ENCODE measurements at regions not wholly inside any gene's neighbourhood (a gene's known extent, or its start where the extent isn't known, plus 50 kb on each side); places are given as distances from the start of the nearest gene placed in this dataset.

- Histone ChIP-seq H3K9ac (ENCODE audit: control insufficient read depth, extremely low read depth, insufficient read depth, low read length) (no peak overlapping the region), H3K4me2 (ENCODE audit: control insufficient read depth, extremely low read depth, insufficient read depth, low read depth, low read length) (no peak overlapping the region), H3K79me2 (ENCODE audit: control insufficient read depth, insufficient read depth, low read length) (no peaks in the 10 kb centered on the region), H3K9me1 (ENCODE audit: control insufficient read depth, extremely low read depth, insufficient read depth, low read length) (no peaks in the 10 kb centered on the region), H3K4me3 (ENCODE audit: control insufficient read depth in 2 of 3, extremely low read depth in 1 of 3, insufficient read depth in 2 of 3, low read depth in 1 of 3, low read length in 3 of 3) (no peak overlapping the region), H3K36me3 (ENCODE audit: control insufficient read depth in 2 of 2, extremely low read depth in 1 of 2, insufficient read depth in 2 of 2, low read length in 2 of 2) (no peaks in the 10 kb centered on the region), H3K4me1 (ENCODE audit: control insufficient read depth, extremely low read depth, insufficient read depth, low read length) (no peaks in the 10 kb centered on the region), H3K27ac (ENCODE audit: control insufficient read depth, insufficient read depth, low read length) (no peak overlapping the region), H3K9me3 (ENCODE audit: control insufficient read depth, low read depth, low read length) (no peaks in the 10 kb centered on the region), H3K27me3 (ENCODE audit: control insufficient read depth, extremely low read depth, insufficient read depth, low read length) (no peaks in the 10 kb centered on the region), H2AFZ (ENCODE audit: control insufficient read depth, low read length) (no peak overlapping the region), H4K20me1 (ENCODE audit: control insufficient read depth, extremely low read depth, insufficient read depth, low read length) (no peaks in the 10 kb centered on the region)
- DNase-seq (ENCODE audit: low read depth, low spot score) (no peak), FAIRE-seq (no peak)
- dilution Hi-C loops (cut with MboI; ENCODE audit: extremely low pct_ligation_motif_present, low sequenced_read_pairs) = no loop called here
- TF ChIP-seq EZH2 (IDR thresholded peaks at IDR 0.05; ENCODE audit: low read length) (no peak), CTCF (optimal IDR thresholded peaks at IDR 0.05 in 1 of 3, IDR thresholded peaks at IDR 0.05 in 1 of 3, conservative IDR thresholded peaks at IDR 0.05 in 1 of 3; ENCODE audit: extremely low read depth in 1 of 3, insufficient read depth in 2 of 3, low read length in 3 of 3) (no peak)
These were observed 53.2 kb upstream of the TFEC start for GRCh38 chr7:116083796-116084195.

- no peaks in the 10 kb centered on the region for H3K4me1 ChIP-seq (ENCODE audit: control insufficient read depth, extremely low read depth, insufficient read depth, low read length)
- no peak for TF ChIP-seq CTCF (optimal IDR thresholded peaks at IDR 0.05 in 1 of 3, IDR thresholded peaks at IDR 0.05 in 1 of 3, conservative IDR thresholded peaks at IDR 0.05 in 1 of 3; ENCODE audit: extremely low read depth in 1 of 3, insufficient read depth in 2 of 3, low read length in 3 of 3)
- no peak overlapping the region for H3K27ac ChIP-seq (ENCODE audit: control insufficient read depth, insufficient read depth, low read length)
- DNase-seq (ENCODE audit: low read depth, low spot score) (no peak), FAIRE-seq (no peak)
- dilution Hi-C loops (cut with MboI; ENCODE audit: extremely low pct_ligation_motif_present, low sequenced_read_pairs) = no loop called here
- H3K4me3 ChIP-seq (ENCODE audit: control insufficient read depth in 2 of 3, extremely low read depth in 1 of 3, insufficient read depth in 2 of 3, low read depth in 1 of 3, low read length in 3 of 3) = no peak overlapping the region
- H3K4me2 ChIP-seq (ENCODE audit: control insufficient read depth, extremely low read depth, insufficient read depth, low read depth, low read length) = no peak overlapping the region
- no peak overlapping the region for H2AFZ ChIP-seq (ENCODE audit: control insufficient read depth, low read length)
- no peaks in the 10 kb centered on the region for H3K27me3 ChIP-seq (ENCODE audit: control insufficient read depth, extremely low read depth, insufficient read depth, low read length)
- no peaks in the 10 kb centered on the region for H4K20me1 ChIP-seq (ENCODE audit: control insufficient read depth, extremely low read depth, insufficient read depth, low read length)
- no peak overlapping the region for H3K9ac ChIP-seq (ENCODE audit: control insufficient read depth, extremely low read depth, insufficient read depth, low read length)
- no peaks in the 10 kb centered on the region for H3K36me3 ChIP-seq (ENCODE audit: control insufficient read depth in 2 of 2, extremely low read depth in 1 of 2, insufficient read depth in 2 of 2, low read length in 2 of 2)
- no peaks in the 10 kb centered on the region for H3K9me3 ChIP-seq (ENCODE audit: control insufficient read depth, low read depth, low read length)
- no peaks in the 10 kb centered on the region for H3K9me1 ChIP-seq (ENCODE audit: control insufficient read depth, extremely low read depth, insufficient read depth, low read length)
- no peaks in the 10 kb centered on the region for H3K79me2 ChIP-seq (ENCODE audit: control insufficient read depth, insufficient read depth, low read length)
These were observed 56.0 kb upstream of the TFEC start for GRCh38 chr7:116086547-116087045.

All from keratinocyte (primary cell).